DND-41 (cell line): ENCODE measurements at regions not wholly inside any gene's neighbourhood (a gene's known extent, or its start where the extent isn't known, plus 50 kb on each side); places are given as distances from the start of the nearest gene placed in this dataset.

Experiments used
- EZH2 ChIP-seq: IDR thresholded peaks from 3 replicates; pipeline ENCODE4 v1.6.1; 2012; ENCODE audit warnings: borderline replicate concordance, low read depth, mild to moderate bottlenecking, moderate library complexity, low read length, inconsistent platforms; ENCODE audit not compliant: severe bottlenecking
- TF ChIP-seq, protein P1 (sequence below): IDR thresholded peaks from 2 replicates; pipeline ENCODE4 v1.5.1; 2012; ENCODE audit warnings: borderline replicate concordance, low read length, moderate library complexity, mild to moderate bottlenecking; ENCODE audit not compliant: poor library complexity, severe bottlenecking; ENCODE audit errors: extremely low read depth

DNA sequence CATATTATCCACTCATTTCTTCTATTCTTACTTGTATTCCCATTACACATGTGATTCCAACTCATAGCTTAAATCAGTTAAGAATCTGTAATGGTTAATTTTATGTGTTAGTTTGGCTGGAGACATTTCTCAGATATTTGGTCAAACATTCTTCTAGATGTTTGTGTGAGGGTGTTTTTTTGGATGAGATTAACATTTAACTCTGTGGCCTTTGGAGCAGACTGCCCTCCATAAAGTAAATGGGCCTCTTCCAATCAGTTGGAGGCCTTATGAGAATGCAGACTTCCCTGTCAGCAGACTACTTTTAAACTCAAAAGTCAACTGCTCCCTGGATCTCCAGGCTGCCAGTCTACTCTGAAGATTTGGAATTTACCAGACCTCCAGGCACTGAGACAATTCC, 976.8 kb upstream of the ACVR2A start:
- TF ChIP-seq, protein P1, sequence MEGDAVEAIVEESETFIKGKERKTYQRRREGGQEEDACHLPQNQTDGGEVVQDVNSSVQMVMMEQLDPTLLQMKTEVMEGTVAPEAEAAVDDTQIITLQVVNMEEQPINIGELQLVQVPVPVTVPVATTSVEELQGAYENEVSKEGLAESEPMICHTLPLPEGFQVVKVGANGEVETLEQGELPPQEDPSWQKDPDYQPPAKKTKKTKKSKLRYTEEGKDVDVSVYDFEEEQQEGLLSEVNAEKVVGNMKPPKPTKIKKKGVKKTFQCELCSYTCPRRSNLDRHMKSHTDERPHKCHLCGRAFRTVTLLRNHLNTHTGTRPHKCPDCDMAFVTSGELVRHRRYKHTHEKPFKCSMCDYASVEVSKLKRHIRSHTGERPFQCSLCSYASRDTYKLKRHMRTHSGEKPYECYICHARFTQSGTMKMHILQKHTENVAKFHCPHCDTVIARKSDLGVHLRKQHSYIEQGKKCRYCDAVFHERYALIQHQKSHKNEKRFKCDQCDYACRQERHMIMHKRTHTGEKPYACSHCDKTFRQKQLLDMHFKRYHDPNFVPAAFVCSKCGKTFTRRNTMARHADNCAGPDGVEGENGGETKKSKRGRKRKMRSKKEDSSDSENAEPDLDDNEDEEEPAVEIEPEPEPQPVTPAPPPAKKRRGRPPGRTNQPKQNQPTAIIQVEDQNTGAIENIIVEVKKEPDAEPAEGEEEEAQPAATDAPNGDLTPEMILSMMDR: no peak
- TF ChIP-seq EZH2: no peak
